ENCODE measurements at regions not wholly inside any gene's neighbourhood (a gene's known extent, or its start where the extent isn't known, plus 50 kb on each side); places are given as distances from the start of the nearest gene placed in this dataset.
A peak's percentile ranks its signal among the peaks of the same experiment; 100 is the strongest.

DNA sequence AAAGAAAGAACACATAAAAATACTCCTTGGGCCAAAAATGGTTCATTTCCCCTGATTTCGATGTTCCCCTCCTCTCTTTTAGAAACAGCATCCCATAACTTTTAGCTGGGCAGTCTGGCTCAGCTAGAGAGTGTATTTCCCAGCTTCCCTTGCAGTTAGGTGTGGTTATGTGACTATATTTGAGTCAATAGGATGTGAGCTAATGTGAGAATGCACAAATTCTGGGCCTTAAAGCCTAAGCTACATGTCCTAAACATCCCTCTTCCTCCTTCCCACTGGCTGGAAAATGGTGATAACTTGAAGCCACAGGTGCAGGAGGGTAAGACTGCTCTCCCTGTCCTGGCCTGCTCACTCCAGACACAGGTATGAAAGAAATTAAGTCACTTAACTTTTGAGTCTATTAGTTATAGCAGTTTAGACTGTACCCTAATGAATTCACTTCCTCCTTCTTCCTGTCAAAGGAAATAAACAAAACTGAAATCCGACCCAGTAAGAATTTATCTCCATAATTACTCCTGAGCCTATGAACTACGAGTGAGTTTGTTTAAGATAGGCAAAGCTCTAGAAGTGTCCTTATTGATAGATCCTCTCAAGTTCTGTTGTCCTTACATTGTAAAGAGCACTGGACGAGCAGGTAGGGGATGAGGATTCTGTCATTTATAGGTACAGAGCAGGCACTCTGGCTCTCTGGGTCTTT lies 177.6 kb downstream of the MTX2 start:
- H3K4me3 ChIP-seq (ENCODE audit: insufficient read depth, low read length): no peak overlapping the region
- no peak overlapping the region for H3K27ac ChIP-seq (ENCODE audit: low read depth, low read length)
- H3K9me3 ChIP-seq (ENCODE audit: low read depth, low read length): no peaks in the 10 kb centered on the region
- no peak overlapping the region for H3K4me2 ChIP-seq (ENCODE audit: insufficient read depth, low read length)
- H3K27me3 ChIP-seq (ENCODE audit: insufficient read depth, low read length): no peaks in the 10 kb centered on the region
- peaks cover 16% of the 10 kb centered on the region for H3K4me1 ChIP-seq (ENCODE audit: insufficient read depth, low read length)
- TF ChIP-seq, protein P1, sequence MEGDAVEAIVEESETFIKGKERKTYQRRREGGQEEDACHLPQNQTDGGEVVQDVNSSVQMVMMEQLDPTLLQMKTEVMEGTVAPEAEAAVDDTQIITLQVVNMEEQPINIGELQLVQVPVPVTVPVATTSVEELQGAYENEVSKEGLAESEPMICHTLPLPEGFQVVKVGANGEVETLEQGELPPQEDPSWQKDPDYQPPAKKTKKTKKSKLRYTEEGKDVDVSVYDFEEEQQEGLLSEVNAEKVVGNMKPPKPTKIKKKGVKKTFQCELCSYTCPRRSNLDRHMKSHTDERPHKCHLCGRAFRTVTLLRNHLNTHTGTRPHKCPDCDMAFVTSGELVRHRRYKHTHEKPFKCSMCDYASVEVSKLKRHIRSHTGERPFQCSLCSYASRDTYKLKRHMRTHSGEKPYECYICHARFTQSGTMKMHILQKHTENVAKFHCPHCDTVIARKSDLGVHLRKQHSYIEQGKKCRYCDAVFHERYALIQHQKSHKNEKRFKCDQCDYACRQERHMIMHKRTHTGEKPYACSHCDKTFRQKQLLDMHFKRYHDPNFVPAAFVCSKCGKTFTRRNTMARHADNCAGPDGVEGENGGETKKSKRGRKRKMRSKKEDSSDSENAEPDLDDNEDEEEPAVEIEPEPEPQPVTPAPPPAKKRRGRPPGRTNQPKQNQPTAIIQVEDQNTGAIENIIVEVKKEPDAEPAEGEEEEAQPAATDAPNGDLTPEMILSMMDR (IDR thresholded peaks at IDR 0.05; ENCODE audit: extremely low read depth, low read depth, low read length): no peak
- H4K20me1 ChIP-seq (ENCODE audit: insufficient read depth, low read length): no peaks in the 10 kb centered on the region
- H3K36me3 ChIP-seq (ENCODE audit: insufficient read depth, low read length): no peaks in the 10 kb centered on the region
- no peak for DNase-seq (ENCODE audit: insufficient read length, low spot score, missing footprints)
- no peaks in the 10 kb centered on the region for H3K79me2 ChIP-seq (ENCODE audit: insufficient read depth, low read length)
- peak overlapping the region; percentile 53 for H2AFZ ChIP-seq (ENCODE audit: low read length)

DNA sequence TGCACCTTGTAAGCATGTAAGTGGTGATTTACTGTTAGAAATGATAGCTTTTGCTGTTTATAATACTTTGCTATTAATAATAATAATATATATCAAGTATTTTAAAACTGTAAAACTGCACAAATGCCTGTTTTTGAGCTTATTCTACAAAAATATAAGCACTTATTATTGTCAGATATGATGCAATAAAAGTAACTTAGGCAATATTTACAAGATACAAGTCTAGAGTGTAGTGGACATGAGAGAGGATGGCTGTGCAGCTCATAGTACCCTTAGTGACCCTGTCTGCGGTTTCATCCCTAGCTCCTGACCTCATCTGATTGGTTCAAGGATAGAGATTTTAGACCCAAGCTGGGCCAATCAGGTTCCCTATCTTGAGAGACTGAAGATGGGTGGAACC lies 178.4 kb downstream of the MTX2 start:
- Histone ChIP-seq H3K79me2 (ENCODE audit: insufficient read depth, low read length) (no peaks in the 10 kb centered on the region), H3K36me3 (ENCODE audit: insufficient read depth, low read length) (no peaks in the 10 kb centered on the region), H3K27ac (ENCODE audit: low read depth, low read length) (no peak overlapping the region), H3K4me3 (ENCODE audit: insufficient read depth, low read length) (no peak overlapping the region), H3K27me3 (ENCODE audit: insufficient read depth, low read length) (no peaks in the 10 kb centered on the region), H3K4me2 (ENCODE audit: insufficient read depth, low read length) (no peak overlapping the region), H4K20me1 (ENCODE audit: insufficient read depth, low read length) (no peaks in the 10 kb centered on the region), H3K9me3 (ENCODE audit: low read depth, low read length) (no peaks in the 10 kb centered on the region), H2AFZ (ENCODE audit: low read length) (no peak overlapping the region), H3K4me1 (ENCODE audit: insufficient read depth, low read length) (peaks cover 16% of the 10 kb centered on the region)
- TF ChIP-seq, protein P1 (IDR thresholded peaks at IDR 0.05; ENCODE audit: extremely low read depth, low read depth, low read length): no peak
- no peak for DNase-seq (ENCODE audit: insufficient read length, low spot score, missing footprints)

DNA sequence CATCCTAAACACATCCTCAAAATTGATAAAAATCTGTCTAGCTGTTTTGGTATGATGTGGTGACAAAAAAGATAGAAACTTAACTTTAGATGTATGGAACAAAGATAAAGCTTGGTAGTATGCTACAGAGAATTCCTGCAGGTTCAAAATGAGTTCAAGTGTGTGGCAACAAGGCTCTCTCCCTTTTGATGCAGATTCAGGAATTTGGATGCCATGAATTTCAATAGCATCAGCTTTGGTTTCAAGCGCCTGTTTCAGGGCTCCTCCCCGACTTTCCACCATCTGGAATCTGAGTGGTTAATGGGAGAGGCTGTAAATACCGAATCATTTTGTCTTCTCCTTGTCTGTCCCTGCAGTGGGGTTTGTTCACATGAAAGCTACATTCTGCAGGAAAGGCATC lies 180.6 kb downstream of the MTX2 start:
- no peaks in the 10 kb centered on the region for H3K36me3 ChIP-seq (ENCODE audit: insufficient read depth, low read length)
- no peak overlapping the region for H3K4me3 ChIP-seq (ENCODE audit: insufficient read depth, low read length)
- H2AFZ ChIP-seq (ENCODE audit: low read length): no peak overlapping the region
- no peak for DNase-seq (ENCODE audit: insufficient read length, low spot score, missing footprints)
- H4K20me1 ChIP-seq (ENCODE audit: insufficient read depth, low read length): no peaks in the 10 kb centered on the region
- no peak overlapping the region for H3K4me2 ChIP-seq (ENCODE audit: insufficient read depth, low read length)
- peaks cover 11% of the 10 kb centered on the region for H3K4me1 ChIP-seq (ENCODE audit: insufficient read depth, low read length)
- TF ChIP-seq, protein P1 (IDR thresholded peaks at IDR 0.05; ENCODE audit: extremely low read depth, low read depth, low read length): no peak
- H3K27me3 ChIP-seq (ENCODE audit: insufficient read depth, low read length): no peaks in the 10 kb centered on the region
- no peaks in the 10 kb centered on the region for H3K79me2 ChIP-seq (ENCODE audit: insufficient read depth, low read length)
- no peak overlapping the region for H3K27ac ChIP-seq (ENCODE audit: low read depth, low read length)
- H3K9me3 ChIP-seq (ENCODE audit: low read depth, low read length): no peaks in the 10 kb centered on the region

DNA sequence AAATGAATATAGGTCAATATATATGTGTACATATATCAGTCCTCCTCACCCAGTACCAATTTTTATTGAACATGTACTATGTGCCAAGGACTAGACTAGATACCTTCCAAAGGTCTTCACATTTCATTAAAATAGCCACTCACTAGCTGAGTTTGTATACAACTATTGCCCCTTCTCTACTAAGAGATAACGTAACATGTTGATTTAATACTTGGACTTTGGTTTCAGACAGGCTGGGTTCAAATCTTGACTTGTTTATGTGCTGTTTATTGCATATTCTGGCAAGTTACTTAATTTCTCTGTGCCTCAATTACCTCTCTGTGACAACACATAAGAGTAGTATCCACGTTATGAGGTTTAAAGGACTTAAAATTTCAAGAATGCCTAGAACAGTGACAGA lies 184.5 kb downstream of the MTX2 start:
- H3K27me3 ChIP-seq (ENCODE audit: insufficient read depth, low read length): no peaks in the 10 kb centered on the region
- H3K4me2 ChIP-seq (ENCODE audit: insufficient read depth, low read length): no peak overlapping the region

More for the DNA sequence above, 184.5 kb downstream of the MTX2 start:
- DNase-seq (ENCODE audit: insufficient read length, low spot score, missing footprints): no peak
- no peak overlapping the region for H3K4me3 ChIP-seq (ENCODE audit: insufficient read depth, low read length)
- no peaks in the 10 kb centered on the region for H4K20me1 ChIP-seq (ENCODE audit: insufficient read depth, low read length)
- no peaks in the 10 kb centered on the region for H3K36me3 ChIP-seq (ENCODE audit: insufficient read depth, low read length)
- H2AFZ ChIP-seq (ENCODE audit: low read length): no peak overlapping the region
- H3K27ac ChIP-seq (ENCODE audit: low read depth, low read length): no peak overlapping the region
- no peaks in the 10 kb centered on the region for H3K79me2 ChIP-seq (ENCODE audit: insufficient read depth, low read length)
- TF ChIP-seq, protein P1 (IDR thresholded peaks at IDR 0.05; ENCODE audit: extremely low read depth, low read depth, low read length): no peak
- H3K4me1 ChIP-seq (ENCODE audit: insufficient read depth, low read length): peaks cover 18% of the 10 kb centered on the region
- no peaks in the 10 kb centered on the region for H3K9me3 ChIP-seq (ENCODE audit: low read depth, low read length)
